ENCODE measurements at regions not wholly inside any gene's neighbourhood (a gene's known extent, or its start where the extent isn't known, plus 50 kb on each side); places are given as distances from the start of the nearest gene placed in this dataset.

GRCh38 chr14:101284711-101285110, 276.6 kb upstream of the DIO3 start:
- Histone ChIP-seq H3K4me2 (ENCODE audit: low read depth, low read length) (no peak overlapping the region), H3K9me3 (replicated peaks; ENCODE audit: insufficient read depth, low read length) (no peaks in the 10 kb centered on the region), H3K27me3 (replicated peaks; ENCODE audit: insufficient read depth, low read length) (peaks cover 23% of the 10 kb centered on the region), H3K36me3 (replicated peaks; ENCODE audit: insufficient read depth, low read length) (no peaks in the 10 kb centered on the region), H3K79me2 (ENCODE audit: low read length) (no peaks in the 10 kb centered on the region), H4K20me1 (ENCODE audit: insufficient read depth, low read length) (no peaks in the 10 kb centered on the region), H3K4me1 (ENCODE audit: low read length) (no peaks in the 10 kb centered on the region), H3K27ac (ENCODE audit: low read length) (no peak overlapping the region), H3K9ac (ENCODE audit: low read length) (no peak overlapping the region), H3F3A (ENCODE audit: insufficient read depth, low read length) (no peaks in the 10 kb centered on the region), H2AFZ (ENCODE audit: low read length) (no peak overlapping the region), H3K9me2 (replicated peaks; ENCODE audit: insufficient read depth, low read length) (no peaks in the 10 kb centered on the region), H3K4me3 (ENCODE audit: low read length) (no peak overlapping the region)
- no peak for TF ChIP-seq EZH2phosphoT487 (IDR thresholded peaks at IDR 0.05; ENCODE audit: low read length)
- no peak for TF ChIP-seq CTCF (IDR thresholded peaks at IDR 0.05; ENCODE audit: low read length)
- TF ChIP-seq EZH2 (optimal IDR thresholded peaks at IDR 0.05; ENCODE audit: low read depth, low read length): no peak
- DNase-seq: no peak

- Histone ChIP-seq H3F3A (ENCODE audit: insufficient read depth, low read length) (no peaks in the 10 kb centered on the region), H3K27ac (ENCODE audit: low read length) (no peak overlapping the region), H2AFZ (ENCODE audit: low read length) (no peak overlapping the region), H3K9ac (ENCODE audit: low read length) (no peak overlapping the region), H3K79me2 (ENCODE audit: low read length) (no peaks in the 10 kb centered on the region), H3K4me2 (ENCODE audit: low read depth, low read length) (no peak overlapping the region), H3K4me3 (ENCODE audit: low read length) (no peak overlapping the region), H3K4me1 (ENCODE audit: low read length) (no peaks in the 10 kb centered on the region), H3K36me3 (replicated peaks; ENCODE audit: insufficient read depth, low read length) (no peaks in the 10 kb centered on the region), H3K9me3 (replicated peaks; ENCODE audit: insufficient read depth, low read length) (no peaks in the 10 kb centered on the region), H3K27me3 (replicated peaks; ENCODE audit: insufficient read depth, low read length) (peaks cover 26% of the 10 kb centered on the region), H3K9me2 (replicated peaks; ENCODE audit: insufficient read depth, low read length) (no peaks in the 10 kb centered on the region), H4K20me1 (ENCODE audit: insufficient read depth, low read length) (no peaks in the 10 kb centered on the region)
- TF ChIP-seq EZH2phosphoT487 (IDR thresholded peaks at IDR 0.05; ENCODE audit: low read length) (no peak), EZH2 (optimal IDR thresholded peaks at IDR 0.05; ENCODE audit: low read depth, low read length) (no peak), CTCF (IDR thresholded peaks at IDR 0.05; ENCODE audit: low read length) (no peak)
- DNase-seq: no peak
Measured at GRCh38 chr14:101286271-101287018, 274.9 kb upstream of the DIO3 start.

DNA sequence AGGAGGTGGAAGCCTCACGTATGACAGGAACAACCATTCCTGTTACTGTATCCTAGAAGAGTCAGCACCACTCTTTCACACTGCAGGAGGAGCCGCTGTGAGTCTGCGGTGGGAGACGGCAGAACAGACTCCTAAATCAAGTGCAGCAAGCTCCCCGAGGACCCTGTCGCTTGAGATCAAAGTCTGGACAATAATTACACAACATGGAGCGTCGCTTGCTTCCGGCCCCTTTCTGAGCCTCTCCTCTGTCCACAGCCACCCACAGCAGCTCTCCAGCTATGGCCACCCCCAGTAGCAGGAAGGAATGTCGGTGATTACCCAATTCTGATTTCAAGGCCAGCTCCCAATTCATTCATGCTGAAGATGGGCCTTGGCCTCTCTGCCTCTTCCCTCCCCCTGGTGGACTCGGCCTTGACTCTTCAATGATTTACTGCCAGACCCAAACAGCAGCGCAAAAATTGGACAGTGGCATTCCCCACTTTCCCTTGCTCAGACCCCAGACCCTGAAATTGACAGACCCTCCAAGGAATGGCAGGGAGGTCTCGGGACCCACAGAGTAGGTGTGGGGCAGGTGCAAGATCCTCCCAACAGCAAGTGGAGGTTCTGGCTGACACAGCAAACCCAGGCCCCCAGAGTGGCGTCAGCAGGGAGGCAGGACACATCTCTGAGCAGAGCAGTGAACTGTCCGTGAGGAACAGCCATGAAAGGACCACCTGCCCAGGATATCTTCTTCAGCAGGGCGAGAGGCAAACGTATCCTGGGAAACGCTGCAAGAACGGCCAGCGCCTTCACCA, 272.7 kb upstream of the DIO3 start:
- Histone ChIP-seq H3K27me3 (replicated peaks; ENCODE audit: insufficient read depth, low read length) (peaks cover 20% of the 10 kb centered on the region; the same call in 1 of the 2 replicates), H3K79me2 (ENCODE audit: low read length) (no peaks in the 10 kb centered on the region), H3K4me3 (ENCODE audit: low read length) (no peak overlapping the region), H2AFZ (ENCODE audit: low read length) (no peak overlapping the region), H3K9ac (ENCODE audit: low read length) (no peak overlapping the region), H3K36me3 (replicated peaks; ENCODE audit: insufficient read depth, low read length) (no peaks in the 10 kb centered on the region), H3K9me2 (replicated peaks; ENCODE audit: insufficient read depth, low read length) (no peaks in the 10 kb centered on the region), H3K4me1 (ENCODE audit: low read length) (no peaks in the 10 kb centered on the region), H4K20me1 (ENCODE audit: insufficient read depth, low read length) (no peaks in the 10 kb centered on the region), H3K4me2 (ENCODE audit: low read depth, low read length) (no peak overlapping the region), H3F3A (ENCODE audit: insufficient read depth, low read length) (no peaks in the 10 kb centered on the region), H3K9me3 (replicated peaks; ENCODE audit: insufficient read depth, low read length) (no peaks in the 10 kb centered on the region), H3K27ac (ENCODE audit: low read length) (no peak overlapping the region)
- TF ChIP-seq CTCF (IDR thresholded peaks at IDR 0.05; ENCODE audit: low read length) (no peak), EZH2phosphoT487 (IDR thresholded peaks at IDR 0.05; ENCODE audit: low read length) (no peak), EZH2 (optimal IDR thresholded peaks at IDR 0.05; ENCODE audit: low read depth, low read length) (no peak)
- no peak for DNase-seq

Data from MM.1S (cell line).